HepG2 (cell line): ENCODE measurements at regions not wholly inside any gene's neighbourhood (a gene's known extent, or its start where the extent isn't known, plus 50 kb on each side); places are given as distances from the start of the nearest gene placed in this dataset.
A peak's percentile ranks its signal among the peaks of the same experiment; 100 is the strongest.

Source experiments
- ATM ChIP-seq: fragments of 450-650 bp; IDR thresholded peaks from 2 replicates; pipeline ENCODE4 v1.7.1; 2017; ENCODE audit warnings: mild to moderate bottlenecking, borderline replicate concordance
- ERF ChIP-seq: IDR thresholded peaks from 2 replicates; pipeline ENCODE4 v1.6.1; 2018; ENCODE audit warnings: missing biosample characterization, missing genetic modification reagents
- FOXC1 ChIP-seq: sonication (generic); formaldehyde crosslinking; IDR thresholded peaks from 2 replicates; pipeline ENCODE4 v1.8.0; 2022; ENCODE audit warnings: mild to moderate bottlenecking, missing genetic modification reagents, borderline replicate concordance
- HNF4A ChIP-seq: sonication (generic); formaldehyde crosslinking; IDR thresholded peaks from 2 replicates; pipeline ENCODE4 v1.4.0; 2020; ENCODE audit warnings: missing genetic modification reagents
- ISX ChIP-seq: sonication (generic); formaldehyde crosslinking; conservative IDR thresholded peaks from 2 replicates; pipeline ENCODE4 v1.5.0; 2020; ENCODE audit warnings: missing genetic modification reagents
- NFYB ChIP-seq: sonication (generic); formaldehyde crosslinking; IDR thresholded peaks from 2 replicates; pipeline ENCODE4 v1.4.0; 2020; ENCODE audit warnings: missing genetic modification reagents
- POLR2A ChIP-seq, 2 experiments: IDR thresholded peaks; 2 replicates each; pipeline ENCODE4 v1.6.1; 2011; ENCODE audit warnings: low read depth in 2 of 2, low read length in 2 of 2, mild to moderate bottlenecking in 1 of 2, moderate library complexity in 1 of 2; ENCODE audit not compliant: insufficient read depth in 1 of 2
- RARG ChIP-seq: sonication (generic); formaldehyde crosslinking; IDR thresholded peaks from 2 replicates; pipeline ENCODE4 v1.4.0; 2020; ENCODE audit warnings: low read depth, mild to moderate bottlenecking, missing genetic modification reagents
- SNAPC2 ChIP-seq: sonication (generic); formaldehyde crosslinking; IDR thresholded peaks from 2 replicates; pipeline ENCODE4 v1.8.1; 2022; ENCODE audit warnings: mild to moderate bottlenecking, missing genetic modification reagents
- SNAPC5 ChIP-seq: sonication (generic); formaldehyde crosslinking; IDR thresholded peaks from 2 replicates; pipeline ENCODE4 v1.8.1; 2023; ENCODE audit warnings: mild to moderate bottlenecking, missing genetic modification reagents, borderline replicate concordance
- TARDBP ChIP-seq: sonication (generic); formaldehyde crosslinking; IDR thresholded peaks from 2 replicates; pipeline ENCODE4 v1.8.0; 2022; ENCODE audit warnings: mild to moderate bottlenecking, missing genetic modification reagents
- TBX2 ChIP-seq: sonication (generic); formaldehyde crosslinking; IDR thresholded peaks from 2 replicates; pipeline ENCODE4 v1.5.0; 2020; ENCODE audit warnings: missing genetic modification reagents, mild to moderate bottlenecking, borderline replicate concordance
- ZNF580 ChIP-seq: IDR thresholded peaks from 2 replicates; pipeline ENCODE4 v1.6.1; 2016; ENCODE audit warnings: low read depth, borderline replicate concordance
- ZNF747 ChIP-seq: sonication (generic); formaldehyde crosslinking; IDR thresholded peaks from 2 replicates; pipeline ENCODE4 v1.8.1; 2023; ENCODE audit warnings: missing genetic modification reagents, mild to moderate bottlenecking, borderline replicate concordance
- ZNF75D ChIP-seq: sonication (generic); formaldehyde crosslinking; IDR thresholded peaks from 2 replicates; pipeline ENCODE4 v1.8.1; 2023; ENCODE audit warnings: missing genetic modification reagents, mild to moderate bottlenecking, borderline replicate concordance
- TF ChIP-seq, protein P1 (sequence below): sonication (generic); formaldehyde crosslinking; IDR thresholded peaks from 2 replicates; pipeline ENCODE4 v1.4.0; 2020; ENCODE audit warnings: mild to moderate bottlenecking, missing genetic modification reagents

- TF ChIP-seq, protein P1, sequence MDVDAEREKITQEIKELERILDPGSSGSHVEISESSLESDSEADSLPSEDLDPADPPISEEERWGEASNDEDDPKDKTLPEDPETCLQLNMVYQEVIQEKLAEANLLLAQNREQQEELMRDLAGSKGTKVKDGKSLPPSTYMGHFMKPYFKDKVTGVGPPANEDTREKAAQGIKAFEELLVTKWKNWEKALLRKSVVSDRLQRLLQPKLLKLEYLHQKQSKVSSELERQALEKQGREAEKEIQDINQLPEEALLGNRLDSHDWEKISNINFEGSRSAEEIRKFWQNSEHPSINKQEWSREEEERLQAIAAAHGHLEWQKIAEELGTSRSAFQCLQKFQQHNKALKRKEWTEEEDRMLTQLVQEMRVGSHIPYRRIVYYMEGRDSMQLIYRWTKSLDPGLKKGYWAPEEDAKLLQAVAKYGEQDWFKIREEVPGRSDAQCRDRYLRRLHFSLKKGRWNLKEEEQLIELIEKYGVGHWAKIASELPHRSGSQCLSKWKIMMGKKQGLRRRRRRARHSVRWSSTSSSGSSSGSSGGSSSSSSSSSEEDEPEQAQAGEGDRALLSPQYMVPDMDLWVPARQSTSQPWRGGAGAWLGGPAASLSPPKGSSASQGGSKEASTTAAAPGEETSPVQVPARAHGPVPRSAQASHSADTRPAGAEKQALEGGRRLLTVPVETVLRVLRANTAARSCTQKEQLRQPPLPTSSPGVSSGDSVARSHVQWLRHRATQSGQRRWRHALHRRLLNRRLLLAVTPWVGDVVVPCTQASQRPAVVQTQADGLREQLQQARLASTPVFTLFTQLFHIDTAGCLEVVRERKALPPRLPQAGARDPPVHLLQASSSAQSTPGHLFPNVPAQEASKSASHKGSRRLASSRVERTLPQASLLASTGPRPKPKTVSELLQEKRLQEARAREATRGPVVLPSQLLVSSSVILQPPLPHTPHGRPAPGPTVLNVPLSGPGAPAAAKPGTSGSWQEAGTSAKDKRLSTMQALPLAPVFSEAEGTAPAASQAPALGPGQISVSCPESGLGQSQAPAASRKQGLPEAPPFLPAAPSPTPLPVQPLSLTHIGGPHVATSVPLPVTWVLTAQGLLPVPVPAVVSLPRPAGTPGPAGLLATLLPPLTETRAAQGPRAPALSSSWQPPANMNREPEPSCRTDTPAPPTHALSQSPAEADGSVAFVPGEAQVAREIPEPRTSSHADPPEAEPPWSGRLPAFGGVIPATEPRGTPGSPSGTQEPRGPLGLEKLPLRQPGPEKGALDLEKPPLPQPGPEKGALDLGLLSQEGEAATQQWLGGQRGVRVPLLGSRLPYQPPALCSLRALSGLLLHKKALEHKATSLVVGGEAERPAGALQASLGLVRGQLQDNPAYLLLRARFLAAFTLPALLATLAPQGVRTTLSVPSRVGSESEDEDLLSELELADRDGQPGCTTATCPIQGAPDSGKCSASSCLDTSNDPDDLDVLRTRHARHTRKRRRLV (CRISPR knock-in tag) = peak; percentile 53; the same call in 1 of the 2 replicates
- TF ChIP-seq ZNF580 (CRISPR knock-in tag) (no peak), RARG (CRISPR knock-in tag) (no peak), HNF4A (CRISPR knock-in tag) (peak; percentile 18; the same call in 1 of the 2 replicates), ERF (CRISPR knock-in tag) (no peak), SNAPC5 (CRISPR knock-in tag) (peak; percentile 18; the same call in 1 of the 2 replicates), FOXC1 (no peak), TARDBP (no peak), ATM (no peak), TBX2 (no peak), NFYB (CRISPR knock-in tag) (no peak), ISX (no peak), ZNF75D (no peak), ZNF747 (no peak), SNAPC2 (CRISPR knock-in tag) (no peak), POLR2A (IDR thresholded peaks at IDR 0.05; ENCODE audit: insufficient read depth in 1 of 2, low read depth in 2 of 2, low read length in 2 of 2) (peak in 1 of 2 experiments; percentile 20; a peak in 1 of 4 replicates)
Measured at GRCh38 chr6:28720357-28721231, 194.9 kb downstream of the GPX5 start (continued).
